HEK293 (cell line): ENCODE measurements at regions not wholly inside any gene's neighbourhood (a gene's known extent, or its start where the extent isn't known, plus 50 kb on each side); places are given as distances from the start of the nearest gene placed in this dataset.

Experiments used
- GFI1B ChIP-seq: fragments of 450-650 bp; formaldehyde crosslinking; IDR thresholded peaks from 2 replicates; pipeline ENCODE4 v1.5.1; 2016; ENCODE audit warnings: missing biosample characterization, missing genetic modification characterization
- HIC1 ChIP-seq: fragments of 450-650 bp; formaldehyde crosslinking; IDR thresholded peaks from 2 replicates; pipeline ENCODE4 v1.5.1; 2016; ENCODE audit warnings: missing biosample characterization, missing genetic modification characterization
- ZNF112 ChIP-seq: fragments of 450-650 bp; formaldehyde crosslinking; IDR thresholded peaks from 2 replicates; pipeline ENCODE4 v1.5.0; 2017; ENCODE audit warnings: missing biosample characterization, missing genetic modification characterization
- ZNF184 ChIP-seq: fragments of 450-650 bp; IDR thresholded peaks from 2 replicates; pipeline ENCODE4 v1.5.1; 2018; ENCODE audit warnings: missing biosample characterization, mild to moderate bottlenecking, missing genetic modification characterization
- TF ChIP-seq, protein P1 (sequence below): fragments of 450-650 bp; formaldehyde crosslinking; IDR thresholded peaks from 2 replicates; pipeline ENCODE4 v1.5.1; 2016; ENCODE audit warnings: missing biosample characterization, missing genetic modification characterization

DNA sequence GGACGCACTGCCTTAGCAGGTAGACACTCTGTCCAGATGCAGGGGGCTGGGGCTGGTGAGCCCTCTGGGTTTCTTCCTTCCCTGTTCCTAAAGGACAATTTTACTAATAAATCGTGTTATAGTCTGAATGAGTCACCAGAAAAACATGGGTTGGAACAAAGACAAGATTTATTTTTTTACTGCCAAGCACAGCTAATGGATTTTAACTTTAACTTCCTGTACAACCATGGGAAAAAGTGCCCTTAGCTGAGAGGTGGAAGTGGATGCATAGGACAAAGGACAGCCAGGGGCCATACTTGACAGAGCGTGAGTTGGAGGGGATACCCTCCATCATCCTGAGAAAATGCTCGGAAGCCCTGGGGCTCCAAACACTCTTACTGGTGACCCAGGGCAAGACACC is 300.7 kb downstream of the MSX2 start:
- no peak for TF ChIP-seq HIC1
- TF ChIP-seq ZNF112 = no peak
- no peak for TF ChIP-seq ZNF184 (tag by site-specific recombination)
- TF ChIP-seq, protein P1, sequence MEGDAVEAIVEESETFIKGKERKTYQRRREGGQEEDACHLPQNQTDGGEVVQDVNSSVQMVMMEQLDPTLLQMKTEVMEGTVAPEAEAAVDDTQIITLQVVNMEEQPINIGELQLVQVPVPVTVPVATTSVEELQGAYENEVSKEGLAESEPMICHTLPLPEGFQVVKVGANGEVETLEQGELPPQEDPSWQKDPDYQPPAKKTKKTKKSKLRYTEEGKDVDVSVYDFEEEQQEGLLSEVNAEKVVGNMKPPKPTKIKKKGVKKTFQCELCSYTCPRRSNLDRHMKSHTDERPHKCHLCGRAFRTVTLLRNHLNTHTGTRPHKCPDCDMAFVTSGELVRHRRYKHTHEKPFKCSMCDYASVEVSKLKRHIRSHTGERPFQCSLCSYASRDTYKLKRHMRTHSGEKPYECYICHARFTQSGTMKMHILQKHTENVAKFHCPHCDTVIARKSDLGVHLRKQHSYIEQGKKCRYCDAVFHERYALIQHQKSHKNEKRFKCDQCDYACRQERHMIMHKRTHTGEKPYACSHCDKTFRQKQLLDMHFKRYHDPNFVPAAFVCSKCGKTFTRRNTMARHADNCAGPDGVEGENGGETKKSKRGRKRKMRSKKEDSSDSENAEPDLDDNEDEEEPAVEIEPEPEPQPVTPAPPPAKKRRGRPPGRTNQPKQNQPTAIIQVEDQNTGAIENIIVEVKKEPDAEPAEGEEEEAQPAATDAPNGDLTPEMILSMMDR (tag by site-specific recombination) = no peak
- no peak for TF ChIP-seq GFI1B (tag by site-specific recombination)
